ENCODE measurements at regions not wholly inside any gene's neighbourhood (a gene's known extent, or its start where the extent isn't known, plus 50 kb on each side); places are given as distances from the start of the nearest gene placed in this dataset.

DNA sequence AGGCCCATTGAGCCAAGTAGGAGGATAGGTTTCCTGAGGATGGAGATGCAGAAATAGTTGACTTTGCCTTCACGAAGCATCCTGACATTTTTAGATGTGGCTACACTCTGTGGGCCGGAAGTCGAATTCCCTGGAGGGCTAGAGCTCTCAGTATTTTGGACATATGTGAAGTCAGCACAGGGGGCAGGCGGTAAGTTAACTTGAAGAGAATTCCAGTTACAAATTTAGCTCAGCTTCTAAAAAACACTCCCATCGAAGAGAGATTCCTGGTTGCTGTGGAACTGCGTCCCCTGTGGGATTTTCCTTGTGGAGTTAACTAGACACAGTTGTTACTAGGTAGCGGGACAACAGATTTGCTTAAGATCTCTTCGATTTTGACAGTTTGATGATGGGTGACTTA lies 161.9 kb upstream of the RGMA start (continued):
- TF ChIP-seq, protein P1, sequence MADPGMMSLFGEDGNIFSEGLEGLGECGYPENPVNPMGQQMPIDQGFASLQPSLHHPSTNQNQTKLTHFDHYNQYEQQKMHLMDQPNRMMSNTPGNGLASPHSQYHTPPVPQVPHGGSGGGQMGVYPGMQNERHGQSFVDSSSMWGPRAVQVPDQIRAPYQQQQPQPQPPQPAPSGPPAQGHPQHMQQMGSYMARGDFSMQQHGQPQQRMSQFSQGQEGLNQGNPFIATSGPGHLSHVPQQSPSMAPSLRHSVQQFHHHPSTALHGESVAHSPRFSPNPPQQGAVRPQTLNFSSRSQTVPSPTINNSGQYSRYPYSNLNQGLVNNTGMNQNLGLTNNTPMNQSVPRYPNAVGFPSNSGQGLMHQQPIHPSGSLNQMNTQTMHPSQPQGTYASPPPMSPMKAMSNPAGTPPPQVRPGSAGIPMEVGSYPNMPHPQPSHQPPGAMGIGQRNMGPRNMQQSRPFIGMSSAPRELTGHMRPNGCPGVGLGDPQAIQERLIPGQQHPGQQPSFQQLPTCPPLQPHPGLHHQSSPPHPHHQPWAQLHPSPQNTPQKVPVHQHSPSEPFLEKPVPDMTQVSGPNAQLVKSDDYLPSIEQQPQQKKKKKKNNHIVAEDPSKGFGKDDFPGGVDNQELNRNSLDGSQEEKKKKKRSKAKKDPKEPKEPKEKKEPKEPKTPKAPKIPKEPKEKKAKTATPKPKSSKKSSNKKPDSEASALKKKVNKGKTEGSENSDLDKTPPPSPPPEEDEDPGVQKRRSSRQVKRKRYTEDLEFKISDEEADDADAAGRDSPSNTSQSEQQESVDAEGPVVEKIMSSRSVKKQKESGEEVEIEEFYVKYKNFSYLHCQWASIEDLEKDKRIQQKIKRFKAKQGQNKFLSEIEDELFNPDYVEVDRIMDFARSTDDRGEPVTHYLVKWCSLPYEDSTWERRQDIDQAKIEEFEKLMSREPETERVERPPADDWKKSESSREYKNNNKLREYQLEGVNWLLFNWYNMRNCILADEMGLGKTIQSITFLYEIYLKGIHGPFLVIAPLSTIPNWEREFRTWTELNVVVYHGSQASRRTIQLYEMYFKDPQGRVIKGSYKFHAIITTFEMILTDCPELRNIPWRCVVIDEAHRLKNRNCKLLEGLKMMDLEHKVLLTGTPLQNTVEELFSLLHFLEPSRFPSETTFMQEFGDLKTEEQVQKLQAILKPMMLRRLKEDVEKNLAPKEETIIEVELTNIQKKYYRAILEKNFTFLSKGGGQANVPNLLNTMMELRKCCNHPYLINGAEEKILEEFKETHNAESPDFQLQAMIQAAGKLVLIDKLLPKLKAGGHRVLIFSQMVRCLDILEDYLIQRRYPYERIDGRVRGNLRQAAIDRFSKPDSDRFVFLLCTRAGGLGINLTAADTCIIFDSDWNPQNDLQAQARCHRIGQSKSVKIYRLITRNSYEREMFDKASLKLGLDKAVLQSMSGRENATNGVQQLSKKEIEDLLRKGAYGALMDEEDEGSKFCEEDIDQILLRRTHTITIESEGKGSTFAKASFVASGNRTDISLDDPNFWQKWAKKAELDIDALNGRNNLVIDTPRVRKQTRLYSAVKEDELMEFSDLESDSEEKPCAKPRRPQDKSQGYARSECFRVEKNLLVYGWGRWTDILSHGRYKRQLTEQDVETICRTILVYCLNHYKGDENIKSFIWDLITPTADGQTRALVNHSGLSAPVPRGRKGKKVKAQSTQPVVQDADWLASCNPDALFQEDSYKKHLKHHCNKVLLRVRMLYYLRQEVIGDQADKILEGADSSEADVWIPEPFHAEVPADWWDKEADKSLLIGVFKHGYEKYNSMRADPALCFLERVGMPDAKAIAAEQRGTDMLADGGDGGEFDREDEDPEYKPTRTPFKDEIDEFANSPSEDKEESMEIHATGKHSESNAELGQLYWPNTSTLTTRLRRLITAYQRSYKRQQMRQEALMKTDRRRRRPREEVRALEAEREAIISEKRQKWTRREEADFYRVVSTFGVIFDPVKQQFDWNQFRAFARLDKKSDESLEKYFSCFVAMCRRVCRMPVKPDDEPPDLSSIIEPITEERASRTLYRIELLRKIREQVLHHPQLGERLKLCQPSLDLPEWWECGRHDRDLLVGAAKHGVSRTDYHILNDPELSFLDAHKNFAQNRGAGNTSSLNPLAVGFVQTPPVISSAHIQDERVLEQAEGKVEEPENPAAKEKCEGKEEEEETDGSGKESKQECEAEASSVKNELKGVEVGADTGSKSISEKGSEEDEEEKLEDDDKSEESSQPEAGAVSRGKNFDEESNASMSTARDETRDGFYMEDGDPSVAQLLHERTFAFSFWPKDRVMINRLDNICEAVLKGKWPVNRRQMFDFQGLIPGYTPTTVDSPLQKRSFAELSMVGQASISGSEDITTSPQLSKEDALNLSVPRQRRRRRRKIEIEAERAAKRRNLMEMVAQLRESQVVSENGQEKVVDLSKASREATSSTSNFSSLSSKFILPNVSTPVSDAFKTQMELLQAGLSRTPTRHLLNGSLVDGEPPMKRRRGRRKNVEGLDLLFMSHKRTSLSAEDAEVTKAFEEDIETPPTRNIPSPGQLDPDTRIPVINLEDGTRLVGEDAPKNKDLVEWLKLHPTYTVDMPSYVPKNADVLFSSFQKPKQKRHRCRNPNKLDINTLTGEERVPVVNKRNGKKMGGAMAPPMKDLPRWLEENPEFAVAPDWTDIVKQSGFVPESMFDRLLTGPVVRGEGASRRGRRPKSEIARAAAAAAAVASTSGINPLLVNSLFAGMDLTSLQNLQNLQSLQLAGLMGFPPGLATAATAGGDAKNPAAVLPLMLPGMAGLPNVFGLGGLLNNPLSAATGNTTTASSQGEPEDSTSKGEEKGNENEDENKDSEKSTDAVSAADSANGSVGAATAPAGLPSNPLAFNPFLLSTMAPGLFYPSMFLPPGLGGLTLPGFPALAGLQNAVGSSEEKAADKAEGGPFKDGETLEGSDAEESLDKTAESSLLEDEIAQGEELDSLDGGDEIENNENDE (IDR thresholded peaks at IDR 0.05; ENCODE audit: insufficient replicate concordance, low read length) = no peak
- no peak for TF ChIP-seq TAF1 (IDR thresholded peaks at IDR 0.05; ENCODE audit: low read depth, low read length)
- TF ChIP-seq SIN3A (conservative IDR thresholded peaks at IDR 0.05 in 1 of 2, IDR thresholded peaks at IDR 0.05 in 1 of 2; ENCODE audit: low read depth in 1 of 2, low read length in 2 of 2) = no peak
- no peak for TF ChIP-seq SAP30 (IDR thresholded peaks at IDR 0.05; ENCODE audit: insufficient read depth, insufficient replicate concordance, low read length)
- no peak for TF ChIP-seq SRF (IDR thresholded peaks at IDR 0.05; ENCODE audit: low read depth, low read length)
- no peak for TF ChIP-seq NRF1 (IDR thresholded peaks at IDR 0.05; ENCODE audit: low read depth, low read length)

Data from H1 (cell line).